Right renal pelvis (tissue), 4 donors: ENCODE measurements at regions not wholly inside any gene's neighbourhood (a gene's known extent, or its start where the extent isn't known, plus 50 kb on each side); places are given as distances from the start of the nearest gene placed in this dataset.
"Not testable (repeated sequence)": the region's sequence is repeated elsewhere in the genome, so short reads cannot be mapped to it uniquely, and the experiment has no call there.

Experiments used
- DNase-seq, 4 donors: peaks; one replicate each; pipeline ENCODE4 v3.0.0-alpha.2; 2013; ENCODE audit warnings: low read depth in 4 of 4, low spot score in 3 of 4, missing footprints in 1 of 4

- no peak for DNase-seq
Measured at GRCh38 chr7:3134745-3135144, 91.1 kb upstream of the CARD11 start.

GRCh38 chr7:3135626-3136025 is 92.0 kb upstream of the CARD11 start:
- no peak for DNase-seq

- DNase-seq: no peak
Measured at GRCh38 chr7:3138206-3138605, 94.5 kb upstream of the CARD11 start.

- no peak for DNase-seq
Measured at GRCh38 chr7:3138997-3139396, 95.3 kb upstream of the CARD11 start.

- no peak for DNase-seq
Measured at GRCh38 chr7:3140834-3141233, 97.2 kb upstream of the CARD11 start.

- no peak for DNase-seq
Measured at GRCh38 chr7:3141326-3141725, 97.7 kb upstream of the CARD11 start.

- no peak for DNase-seq
Measured at GRCh38 chr7:3143869-3144775, 100.5 kb upstream of the CARD11 start.

- DNase-seq: not testable (repeated sequence)
Measured at GRCh38 chr7:3144776-3145125, 101.1 kb upstream of the CARD11 start.

GRCh38 chr7:3146571-3147226 is 103.0 kb upstream of the CARD11 start:
- DNase-seq: no peak

GRCh38 chr7:3148471-3148870 is 104.8 kb upstream of the CARD11 start:
- DNase-seq: not testable (repeated sequence)

GRCh38 chr7:3149231-3149995 is 105.7 kb upstream of the CARD11 start:
- no peak for DNase-seq

- DNase-seq: no peak
Measured at GRCh38 chr7:3150027-3150426, 106.4 kb upstream of the CARD11 start.

GRCh38 chr7:3151784-3152183 is 108.1 kb upstream of the CARD11 start:
- no peak for DNase-seq

- no peak for DNase-seq
Measured at GRCh38 chr7:3152714-3153113, 109.0 kb upstream of the CARD11 start.

GRCh38 chr7:3153118-3153517 is 109.5 kb upstream of the CARD11 start:
- DNase-seq: no peak

- no peak for DNase-seq
Measured at GRCh38 chr7:3154317-3154716, 110.7 kb upstream of the CARD11 start.

- DNase-seq: no peak
Measured at GRCh38 chr7:3154881-3155494, 111.3 kb upstream of the CARD11 start.

- DNase-seq: no peak
Measured at GRCh38 chr7:3156508-3156907, 112.8 kb upstream of the CARD11 start.

- no peak for DNase-seq
Measured at GRCh38 chr7:3157566-3158287, 114.1 kb upstream of the CARD11 start.

- no peak for DNase-seq
Measured at GRCh38 chr7:3158341-3158760, 114.7 kb upstream of the CARD11 start.
